ENCODE measurements at regions not wholly inside any gene's neighbourhood (a gene's known extent, or its start where the extent isn't known, plus 50 kb on each side); places are given as distances from the start of the nearest gene placed in this dataset.

- CTCF ChIA-PET = interaction anchor here (1.4 kb wide), 1 partner anchor 195 kb away, joined by 4 read pairs; no protein-coding TSS in a partner anchor
- H3K9me3 Mint-ChIP-seq = no peaks in the 10 kb centered on the region
- no peaks in the 10 kb centered on the region for H3K27me3 Mint-ChIP-seq
- no peak for TF ChIP-seq CTCF (IDR thresholded peaks at IDR 0.05)
- H3K36me3 Mint-ChIP-seq (ENCODE audit: low read depth) = no peaks in the 10 kb centered on the region
- H3K4me1 Mint-ChIP-seq = peaks cover 8% of the 10 kb centered on the region
- no peak for ATAC-seq (ENCODE audit: low read depth)
- no peak for DNase-seq
- no peak overlapping the region for H3K27ac Mint-ChIP-seq
- POLR2A ChIA-PET = interaction anchor here (0.6 kb wide), 1 partner anchor 185 kb away, joined by 4 read pairs; no protein-coding TSS in a partner anchor
- H3K4me3 Mint-ChIP-seq = no peak overlapping the region
- intact Hi-C loops (cut with micrococcal nuclease) = loop anchor here (5.0 kb wide), 1 partner anchor 388 kb away; no protein-coding TSS in a partner anchor
Observed at GRCh38 chr1:234694661-234695060, 84.7 kb upstream of the IRF2BP2 start.

- H3K4me1 Mint-ChIP-seq = peaks cover 8% of the 10 kb centered on the region
- POLR2A ChIA-PET = interaction anchor here (1.5 kb wide), 1 partner anchor 78 kb away, joined by 4 read pairs; no protein-coding TSS in a partner anchor
- no peaks in the 10 kb centered on the region for H3K27me3 Mint-ChIP-seq
- no peaks in the 10 kb centered on the region for H3K9me3 Mint-ChIP-seq
- no peaks in the 10 kb centered on the region for H3K36me3 Mint-ChIP-seq (ENCODE audit: low read depth)
- no peak overlapping the region for H3K4me3 Mint-ChIP-seq
- TF ChIP-seq CTCF (IDR thresholded peaks at IDR 0.05) = no peak
- DNase-seq (no peak), ATAC-seq (ENCODE audit: low read depth) (no peak)
- no peak overlapping the region for H3K27ac Mint-ChIP-seq
- CTCF ChIA-PET = interaction anchor here (0.8 kb wide), 1 partner anchor 95 kb away, joined by 4 read pairs; no protein-coding TSS in a partner anchor
- intact Hi-C loops (cut with micrococcal nuclease) = loop anchor here (5.0 kb wide), 1 partner anchor 389 kb away; no protein-coding TSS in a partner anchor
Observed at GRCh38 chr1:234692966-234693580, 83.1 kb upstream of the IRF2BP2 start.

- no peaks in the 10 kb centered on the region for H3K36me3 Mint-ChIP-seq (ENCODE audit: low read depth)
- POLR2A ChIA-PET = no interaction called here
- no peaks in the 10 kb centered on the region for H3K9me3 Mint-ChIP-seq
- no peak for DNase-seq
- peaks cover 8% of the 10 kb centered on the region for H3K4me1 Mint-ChIP-seq
- CTCF ChIA-PET = no interaction called here
- H3K4me3 Mint-ChIP-seq = no peak overlapping the region
- H3K27ac Mint-ChIP-seq = no peak overlapping the region
- intact Hi-C loops (cut with micrococcal nuclease) = loop anchor here (1.0 to 5.0 kb wide), 2 partner anchors 192 to 391 kb away; no protein-coding TSS in a partner anchor
- ATAC-seq (ENCODE audit: low read depth) = no peak
- H3K27me3 Mint-ChIP-seq = no peaks in the 10 kb centered on the region
- TF ChIP-seq CTCF (IDR thresholded peaks at IDR 0.05) = no peak
Observed at GRCh38 chr1:234691567-234691966, 81.6 kb upstream of the IRF2BP2 start.

GRCh38 chr1:234690872-234691271, 80.9 kb upstream of the IRF2BP2 start:
- H3K4me1 Mint-ChIP-seq = peaks cover under 1% of the 10 kb centered on the region
- H3K36me3 Mint-ChIP-seq (ENCODE audit: low read depth) = no peaks in the 10 kb centered on the region
- H3K4me3 Mint-ChIP-seq = no peak overlapping the region
- TF ChIP-seq CTCF (IDR thresholded peaks at IDR 0.05) = no peak
- ATAC-seq (ENCODE audit: low read depth) (no peak), DNase-seq (no peak)
- CTCF ChIA-PET = no interaction called here
- no peaks in the 10 kb centered on the region for H3K27me3 Mint-ChIP-seq
- H3K27ac Mint-ChIP-seq = no peak overlapping the region
- POLR2A ChIA-PET = interaction anchor here (1.0 kb wide), 1 partner anchor 9 kb away, joined by 4 read pairs; no protein-coding TSS in a partner anchor
- H3K9me3 Mint-ChIP-seq = peaks cover 2% of the 10 kb centered on the region
- intact Hi-C loops (cut with micrococcal nuclease) = loop anchor here (1.0 to 5.0 kb wide), 2 partner anchors 192 to 391 kb away; no protein-coding TSS in a partner anchor

- POLR2A ChIA-PET = no interaction called here
- H3K4me1 Mint-ChIP-seq = no peaks in the 10 kb centered on the region
- CTCF ChIA-PET = no interaction called here
- H3K36me3 Mint-ChIP-seq (ENCODE audit: low read depth) = peaks cover 2% of the 10 kb centered on the region
- no peaks in the 10 kb centered on the region for H3K27me3 Mint-ChIP-seq
- intact Hi-C loops (cut with micrococcal nuclease) = no loop called here
- H3K9me3 Mint-ChIP-seq = peaks cover 6% of the 10 kb centered on the region
- peak overlapping the region; percentile 20 for H3K27ac Mint-ChIP-seq
- DNase-seq (no peak), ATAC-seq (ENCODE audit: low read depth) (no peak)
- no peak overlapping the region for H3K4me3 Mint-ChIP-seq
- no peak for TF ChIP-seq CTCF (IDR thresholded peaks at IDR 0.05)
Observed at GRCh38 chr1:234689236-234689635, 79.3 kb upstream of the IRF2BP2 start.
